ENCODE measurements at regions not wholly inside any gene's neighbourhood (a gene's known extent, or its start where the extent isn't known, plus 50 kb on each side); places are given as distances from the start of the nearest gene placed in this dataset.

DNA sequence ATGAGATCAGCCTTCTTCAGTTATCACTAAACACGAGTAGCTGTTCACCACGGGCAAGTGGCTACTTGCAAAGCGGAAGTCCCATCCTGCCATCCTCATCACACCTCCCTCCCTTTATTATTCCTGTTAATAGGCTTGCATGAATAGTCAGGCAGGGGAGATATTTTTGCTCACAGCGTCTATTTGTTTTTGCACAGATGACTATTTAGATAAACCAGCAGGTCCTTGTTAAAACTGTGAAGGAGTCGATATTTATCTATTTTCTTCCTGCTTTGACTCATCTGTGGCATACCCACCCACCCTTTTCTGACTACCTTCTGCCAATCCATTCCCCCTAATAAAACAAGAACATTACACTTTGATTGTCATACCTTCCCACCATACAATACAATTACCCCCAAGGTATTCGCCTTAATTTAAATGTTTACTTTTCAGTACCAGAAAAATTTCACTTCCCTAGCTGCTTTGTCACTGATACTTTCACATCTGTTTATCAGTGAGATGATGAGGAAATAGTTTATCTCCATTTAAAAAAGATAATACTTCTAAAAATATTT, 96.6 kb upstream of the BANK1 start:
- no peak for DNase-seq
- no peak for TF ChIP-seq POLR2A (IDR thresholded peaks at IDR 0.05)
- no peak for TF ChIP-seq POLR2AphosphoS5 (IDR thresholded peaks at IDR 0.05)
- TF ChIP-seq, protein P1, sequence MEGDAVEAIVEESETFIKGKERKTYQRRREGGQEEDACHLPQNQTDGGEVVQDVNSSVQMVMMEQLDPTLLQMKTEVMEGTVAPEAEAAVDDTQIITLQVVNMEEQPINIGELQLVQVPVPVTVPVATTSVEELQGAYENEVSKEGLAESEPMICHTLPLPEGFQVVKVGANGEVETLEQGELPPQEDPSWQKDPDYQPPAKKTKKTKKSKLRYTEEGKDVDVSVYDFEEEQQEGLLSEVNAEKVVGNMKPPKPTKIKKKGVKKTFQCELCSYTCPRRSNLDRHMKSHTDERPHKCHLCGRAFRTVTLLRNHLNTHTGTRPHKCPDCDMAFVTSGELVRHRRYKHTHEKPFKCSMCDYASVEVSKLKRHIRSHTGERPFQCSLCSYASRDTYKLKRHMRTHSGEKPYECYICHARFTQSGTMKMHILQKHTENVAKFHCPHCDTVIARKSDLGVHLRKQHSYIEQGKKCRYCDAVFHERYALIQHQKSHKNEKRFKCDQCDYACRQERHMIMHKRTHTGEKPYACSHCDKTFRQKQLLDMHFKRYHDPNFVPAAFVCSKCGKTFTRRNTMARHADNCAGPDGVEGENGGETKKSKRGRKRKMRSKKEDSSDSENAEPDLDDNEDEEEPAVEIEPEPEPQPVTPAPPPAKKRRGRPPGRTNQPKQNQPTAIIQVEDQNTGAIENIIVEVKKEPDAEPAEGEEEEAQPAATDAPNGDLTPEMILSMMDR (IDR thresholded peaks at IDR 0.05), result no peak
- no peak for TF ChIP-seq EP300 (IDR thresholded peaks at IDR 0.05)
- 51 to 66% methylated on average over 6 of the region's 6 CpGs for WGBS, 2 donors
- no peak for ATAC-seq (ENCODE audit: low FRiP score in 2 of 2)
- H3K9me3 ChIP-seq, result no peaks in the 10 kb centered on the region
- no peak overlapping the region for H3K4me3 ChIP-seq
- H3K36me3 ChIP-seq, result no peaks in the 10 kb centered on the region
- H3K27ac ChIP-seq, result no peak overlapping the region
- no peaks in the 10 kb centered on the region for H3K27me3 ChIP-seq
- H3K4me1 ChIP-seq, result no peaks in the 10 kb centered on the region

- H3K27me3 ChIP-seq, result no peaks in the 10 kb centered on the region
- no peaks in the 10 kb centered on the region for H3K9me3 ChIP-seq
- no peak for TF ChIP-seq EP300 (IDR thresholded peaks at IDR 0.05)
- TF ChIP-seq POLR2A (IDR thresholded peaks at IDR 0.05), result no peak
- TF ChIP-seq, protein P1 (IDR thresholded peaks at IDR 0.05), result no peak
- TF ChIP-seq POLR2AphosphoS5 (IDR thresholded peaks at IDR 0.05), result no peak
- DNase-seq (no peak), ATAC-seq (ENCODE audit: low FRiP score in 2 of 2) (no peak)
- H3K4me1 ChIP-seq, result no peaks in the 10 kb centered on the region
- 87 to 97% methylated on average over 1 of the region's 1 CpG for WGBS, 2 donors
- no peak overlapping the region for H3K27ac ChIP-seq
- H3K4me3 ChIP-seq, result no peak overlapping the region
- no peaks in the 10 kb centered on the region for H3K36me3 ChIP-seq
Observed at GRCh38 chr4:101689220-101689619, 101.3 kb upstream of the BANK1 start.

GRCh38 chr4:101685126-101685525, 105.4 kb upstream of the BANK1 start:
- DNase-seq, result no peak
- no peaks in the 10 kb centered on the region for H3K9me3 ChIP-seq
- no peak overlapping the region for H3K27ac ChIP-seq
- H3K36me3 ChIP-seq, result no peaks in the 10 kb centered on the region
- H3K27me3 ChIP-seq, result no peaks in the 10 kb centered on the region
- WGBS, 2 donors, result 62 to 65% methylated on average over 1 of the region's 1 CpG
- TF ChIP-seq POLR2AphosphoS5 (IDR thresholded peaks at IDR 0.05) (no peak), EP300 (IDR thresholded peaks at IDR 0.05) (no peak), POLR2A (IDR thresholded peaks at IDR 0.05) (no peak)
- TF ChIP-seq, protein P1 (IDR thresholded peaks at IDR 0.05), result no peak
- H3K4me3 ChIP-seq, result no peak overlapping the region
- H3K4me1 ChIP-seq, result no peaks in the 10 kb centered on the region
- no peak for ATAC-seq (ENCODE audit: low FRiP score in 2 of 2)

DNA sequence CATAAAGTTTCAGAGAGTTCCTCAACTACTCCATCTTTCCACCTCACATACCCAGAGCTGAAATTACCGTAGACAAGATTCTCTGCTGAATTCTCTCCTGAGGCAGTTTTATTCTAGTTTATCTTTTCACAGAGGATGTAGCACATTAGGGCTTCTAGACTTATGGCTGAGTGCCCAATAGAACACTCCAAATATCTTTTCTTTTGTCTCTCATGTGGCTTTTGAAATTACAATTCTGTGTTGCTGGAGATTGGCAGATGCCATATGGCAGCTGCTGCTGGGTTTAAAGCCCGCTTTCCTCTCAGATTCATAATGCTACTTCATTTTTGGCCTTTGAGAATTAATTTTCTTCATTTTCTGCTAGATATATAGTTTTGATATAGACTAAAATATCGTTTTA, 107.6 kb upstream of the BANK1 start:
- ATAC-seq (ENCODE audit: low FRiP score in 2 of 2), result no peak
- Histone ChIP-seq H3K4me3 (no peak overlapping the region), H3K27me3 (no peaks in the 10 kb centered on the region), H3K27ac (no peak overlapping the region), H3K9me3 (no peaks in the 10 kb centered on the region), H3K36me3 (no peaks in the 10 kb centered on the region), H3K4me1 (no peaks in the 10 kb centered on the region)
- WGBS, 2 donors, result 89 to 92% methylated on average over 3 of the region's 3 CpGs
- DNase-seq, result no peak
- TF ChIP-seq POLR2A (IDR thresholded peaks at IDR 0.05) (no peak), EP300 (IDR thresholded peaks at IDR 0.05) (no peak)

DNA sequence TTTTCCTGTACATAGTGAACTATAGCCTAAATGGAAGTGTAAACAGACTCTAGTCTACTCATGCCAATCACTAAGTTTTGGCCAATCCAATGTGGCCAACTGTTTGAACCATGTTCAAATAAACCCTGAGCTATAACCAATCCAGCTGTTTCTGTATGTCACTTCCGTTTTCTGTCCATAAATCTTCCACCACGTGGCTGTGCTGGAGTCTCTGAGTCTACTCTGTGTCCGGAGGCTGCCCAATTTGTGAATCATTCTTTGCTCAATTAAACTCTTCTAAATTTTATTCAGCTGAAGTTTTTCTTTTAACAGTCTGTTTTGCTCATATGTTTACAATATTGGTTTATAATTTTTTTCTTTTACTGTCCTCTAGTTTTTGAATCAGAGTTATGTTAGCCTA, 112.3 kb upstream of the BANK1 start:
- Histone ChIP-seq H3K36me3 (no peaks in the 10 kb centered on the region), H3K4me1 (no peaks in the 10 kb centered on the region), H3K27ac (no peak overlapping the region), H3K9me3 (peaks cover 0 to 7% (median 0%) of the 10 kb centered on the region in 4 donors), H3K4me3 (no peak overlapping the region), H3K27me3 (no peaks in the 10 kb centered on the region)
- no peak for ATAC-seq (ENCODE audit: low FRiP score in 2 of 2)
- 46 to 49% methylated on average over 3 of the region's 3 CpGs for WGBS, 2 donors
- no peak for TF ChIP-seq POLR2A (IDR thresholded peaks at IDR 0.05)
- TF ChIP-seq POLR2AphosphoS5 (IDR thresholded peaks at IDR 0.05), result no peak
- TF ChIP-seq EP300 (IDR thresholded peaks at IDR 0.05), result no peak
- TF ChIP-seq, protein P1 (IDR thresholded peaks at IDR 0.05), result no peak
- no peak for DNase-seq
